ENCODE measurements at regions not wholly inside any gene's neighbourhood (a gene's known extent, or its start where the extent isn't known, plus 50 kb on each side); places are given as distances from the start of the nearest gene placed in this dataset.

DNA sequence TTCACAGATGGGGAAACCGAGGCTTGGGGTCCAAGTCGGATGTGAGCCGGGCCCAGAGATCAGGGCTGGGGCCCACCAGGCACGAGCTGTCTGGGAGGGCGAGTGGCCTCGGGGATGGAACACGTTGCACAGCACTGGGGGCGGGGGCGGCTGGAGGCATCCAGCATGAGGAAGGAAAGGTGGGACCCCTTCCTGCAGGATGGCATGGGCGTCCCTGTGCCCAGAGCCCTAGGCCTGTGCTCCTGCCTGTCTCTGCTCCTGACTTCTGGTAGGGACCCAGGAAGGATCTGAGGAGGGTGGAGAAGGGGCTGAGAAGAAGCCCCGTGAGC is 183.4 kb downstream of the KIF26A start:
- TF ChIP-seq, protein P1, sequence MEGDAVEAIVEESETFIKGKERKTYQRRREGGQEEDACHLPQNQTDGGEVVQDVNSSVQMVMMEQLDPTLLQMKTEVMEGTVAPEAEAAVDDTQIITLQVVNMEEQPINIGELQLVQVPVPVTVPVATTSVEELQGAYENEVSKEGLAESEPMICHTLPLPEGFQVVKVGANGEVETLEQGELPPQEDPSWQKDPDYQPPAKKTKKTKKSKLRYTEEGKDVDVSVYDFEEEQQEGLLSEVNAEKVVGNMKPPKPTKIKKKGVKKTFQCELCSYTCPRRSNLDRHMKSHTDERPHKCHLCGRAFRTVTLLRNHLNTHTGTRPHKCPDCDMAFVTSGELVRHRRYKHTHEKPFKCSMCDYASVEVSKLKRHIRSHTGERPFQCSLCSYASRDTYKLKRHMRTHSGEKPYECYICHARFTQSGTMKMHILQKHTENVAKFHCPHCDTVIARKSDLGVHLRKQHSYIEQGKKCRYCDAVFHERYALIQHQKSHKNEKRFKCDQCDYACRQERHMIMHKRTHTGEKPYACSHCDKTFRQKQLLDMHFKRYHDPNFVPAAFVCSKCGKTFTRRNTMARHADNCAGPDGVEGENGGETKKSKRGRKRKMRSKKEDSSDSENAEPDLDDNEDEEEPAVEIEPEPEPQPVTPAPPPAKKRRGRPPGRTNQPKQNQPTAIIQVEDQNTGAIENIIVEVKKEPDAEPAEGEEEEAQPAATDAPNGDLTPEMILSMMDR (optimal IDR thresholded peaks at IDR 0.05 in 1 of 3, IDR thresholded peaks at IDR 0.05 in 1 of 3, conservative IDR thresholded peaks at IDR 0.05 in 1 of 3; ENCODE audit: extremely low read depth in 1 of 3, insufficient read depth in 2 of 3, low read length in 3 of 3), result no peak
- no peak for TF ChIP-seq EZH2 (IDR thresholded peaks at IDR 0.05; ENCODE audit: low read length)

DNA sequence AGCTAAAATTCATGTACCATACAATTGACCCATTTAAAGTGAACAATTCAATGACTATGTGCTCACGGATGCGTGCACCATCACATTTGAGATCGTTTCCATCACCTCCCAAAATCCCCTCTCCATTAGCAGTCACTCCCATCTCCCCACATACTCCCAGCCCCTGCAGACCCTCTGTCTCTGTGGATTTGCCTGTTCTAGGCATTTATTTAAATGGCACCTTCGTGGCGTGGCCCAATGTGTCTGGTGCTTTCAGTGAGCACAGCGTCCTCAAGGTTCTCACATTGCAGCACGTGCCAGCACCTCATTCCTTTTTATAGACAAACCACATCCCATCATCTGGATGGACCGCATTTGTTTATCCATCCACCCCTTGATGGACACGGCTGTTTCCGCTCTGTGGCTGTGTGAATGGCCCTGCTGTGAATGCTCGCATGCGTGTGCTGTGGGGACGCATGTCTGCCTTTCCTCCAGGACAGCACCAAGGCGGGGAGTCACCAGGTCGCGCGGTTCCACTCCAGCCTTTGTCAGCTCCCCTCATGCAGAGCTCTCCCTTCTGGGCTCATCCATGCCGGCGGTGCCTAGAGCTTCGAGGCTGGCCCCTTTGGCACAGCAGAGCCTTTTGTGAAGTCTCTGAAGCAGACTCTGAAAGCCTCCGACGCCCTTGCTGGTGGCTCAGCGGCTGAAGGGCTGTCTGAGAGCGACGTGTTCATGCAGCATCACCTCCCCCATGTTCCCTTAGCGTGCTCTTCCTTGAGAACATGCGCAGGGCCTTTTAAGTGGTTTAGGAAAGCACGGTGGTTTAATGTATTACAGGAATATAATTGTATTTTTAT is 184.4 kb downstream of the KIF26A start:
- FAIRE-seq (no peak), DNase-seq (ENCODE audit: low read depth, low spot score) (no peak)

More for the DNA sequence above, 183.4 kb downstream of the KIF26A start:
- Histone ChIP-seq H3K27ac (ENCODE audit: control insufficient read depth, insufficient read depth, low read length) (no peak overlapping the region), H3K9me1 (ENCODE audit: control insufficient read depth, extremely low read depth, insufficient read depth, low read length) (no peaks in the 10 kb centered on the region), H3K4me3 (ENCODE audit: control insufficient read depth in 2 of 3, extremely low read depth in 1 of 3, insufficient read depth in 2 of 3, low read depth in 1 of 3, low read length in 3 of 3) (no peak overlapping the region), H3K4me1 (ENCODE audit: control insufficient read depth, extremely low read depth, insufficient read depth, low read length) (no peaks in the 10 kb centered on the region), H3K79me2 (ENCODE audit: control insufficient read depth, insufficient read depth, low read length) (no peaks in the 10 kb centered on the region), H3K27me3 (ENCODE audit: control insufficient read depth, extremely low read depth, insufficient read depth, low read length) (no peaks in the 10 kb centered on the region), H2AFZ (ENCODE audit: control insufficient read depth, low read length) (no peak overlapping the region), H3K9me3 (ENCODE audit: control insufficient read depth, low read depth, low read length) (no peaks in the 10 kb centered on the region), H3K36me3 (ENCODE audit: control insufficient read depth in 2 of 2, extremely low read depth in 1 of 2, insufficient read depth in 2 of 2, low read length in 2 of 2) (no peaks in the 10 kb centered on the region), H3K4me2 (ENCODE audit: control insufficient read depth, extremely low read depth, insufficient read depth, low read depth, low read length) (no peak overlapping the region), H3K9ac (ENCODE audit: control insufficient read depth, extremely low read depth, insufficient read depth, low read length) (no peak overlapping the region), H4K20me1 (ENCODE audit: control insufficient read depth, extremely low read depth, insufficient read depth, low read length) (no peaks in the 10 kb centered on the region)
- dilution Hi-C loops (cut with MboI; ENCODE audit: extremely low pct_ligation_motif_present, low sequenced_read_pairs), result no loop called here
- FAIRE-seq (no peak), DNase-seq (ENCODE audit: low read depth, low spot score) (no peak)

More for the DNA sequence above, 184.4 kb downstream of the KIF26A start:
- H3K9me1 ChIP-seq (ENCODE audit: control insufficient read depth, extremely low read depth, insufficient read depth, low read length), result no peaks in the 10 kb centered on the region
- H3K4me3 ChIP-seq (ENCODE audit: control insufficient read depth in 2 of 3, extremely low read depth in 1 of 3, insufficient read depth in 2 of 3, low read depth in 1 of 3, low read length in 3 of 3), result no peak overlapping the region
- H3K4me2 ChIP-seq (ENCODE audit: control insufficient read depth, extremely low read depth, insufficient read depth, low read depth, low read length), result no peak overlapping the region
- no peaks in the 10 kb centered on the region for H3K27me3 ChIP-seq (ENCODE audit: control insufficient read depth, extremely low read depth, insufficient read depth, low read length)
- H3K27ac ChIP-seq (ENCODE audit: control insufficient read depth, insufficient read depth, low read length), result no peak overlapping the region
- no peaks in the 10 kb centered on the region for H3K79me2 ChIP-seq (ENCODE audit: control insufficient read depth, insufficient read depth, low read length)
- no peaks in the 10 kb centered on the region for H3K36me3 ChIP-seq (ENCODE audit: control insufficient read depth in 2 of 2, extremely low read depth in 1 of 2, insufficient read depth in 2 of 2, low read length in 2 of 2)
- H4K20me1 ChIP-seq (ENCODE audit: control insufficient read depth, extremely low read depth, insufficient read depth, low read length), result no peaks in the 10 kb centered on the region
- H3K9ac ChIP-seq (ENCODE audit: control insufficient read depth, extremely low read depth, insufficient read depth, low read length), result no peak overlapping the region
- dilution Hi-C loops (cut with MboI; ENCODE audit: extremely low pct_ligation_motif_present, low sequenced_read_pairs), result no loop called here
- no peaks in the 10 kb centered on the region for H3K9me3 ChIP-seq (ENCODE audit: control insufficient read depth, low read depth, low read length)
- TF ChIP-seq, protein P1 (optimal IDR thresholded peaks at IDR 0.05 in 1 of 3, IDR thresholded peaks at IDR 0.05 in 1 of 3, conservative IDR thresholded peaks at IDR 0.05 in 1 of 3; ENCODE audit: extremely low read depth in 1 of 3, insufficient read depth in 2 of 3, low read length in 3 of 3), result no peak
- TF ChIP-seq EZH2 (IDR thresholded peaks at IDR 0.05; ENCODE audit: low read length), result no peak
- H3K4me1 ChIP-seq (ENCODE audit: control insufficient read depth, extremely low read depth, insufficient read depth, low read length), result no peaks in the 10 kb centered on the region
- no peak overlapping the region for H2AFZ ChIP-seq (ENCODE audit: control insufficient read depth, low read length)
